8988T (cell line): ENCODE measurements at regions not wholly inside any gene's neighbourhood (a gene's known extent, or its start where the extent isn't known, plus 50 kb on each side); places are given as distances from the start of the nearest gene placed in this dataset.

Source experiments
- DNase-seq: peaks from one replicate; pipeline ENCODE4 v3.0.0; 2011

DNA sequence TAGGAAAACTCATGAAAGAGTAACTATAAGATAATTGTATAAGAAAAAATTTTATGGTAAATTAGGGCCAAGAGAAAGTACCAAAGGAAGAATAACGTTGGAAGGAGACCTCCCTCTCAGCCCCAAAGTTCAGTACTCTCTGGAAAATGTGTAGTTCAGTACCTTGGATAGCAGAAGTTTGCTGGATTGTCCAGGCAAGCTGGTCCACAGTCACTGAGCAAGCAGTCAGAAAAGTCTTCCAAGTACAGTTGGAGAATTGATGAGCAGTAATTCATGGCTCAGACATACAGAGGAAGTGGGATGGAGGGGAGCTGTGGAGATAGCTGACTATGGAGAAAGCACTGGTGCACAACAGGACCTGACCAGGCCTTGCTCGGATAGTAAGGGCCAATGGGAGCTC, 598.2 kb upstream of the NDST4 start:
- no peak for DNase-seq

DNA sequence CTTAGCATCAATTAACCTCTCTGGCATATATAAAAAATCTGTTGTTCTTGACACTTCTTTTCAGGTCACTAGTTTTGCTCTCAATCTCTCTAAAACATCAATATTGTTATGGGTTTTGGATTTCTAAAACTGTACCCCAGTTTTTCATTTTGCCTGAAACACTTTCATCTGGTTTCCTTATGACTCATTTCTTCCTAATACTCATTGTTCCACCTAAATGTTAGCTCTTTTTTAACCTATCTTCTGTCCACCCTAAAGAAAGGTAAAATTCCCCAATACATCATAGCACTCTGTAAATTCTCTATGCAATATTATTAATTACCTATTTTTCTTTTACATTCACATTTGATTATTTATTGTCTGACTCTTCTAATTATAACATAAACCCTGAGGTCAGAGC, 575.5 kb upstream of the NDST4 start:
- DNase-seq, result no peak

- no peak for DNase-seq
Observed at GRCh38 chr4:115687052-115687755, 573.8 kb upstream of the NDST4 start.

DNA sequence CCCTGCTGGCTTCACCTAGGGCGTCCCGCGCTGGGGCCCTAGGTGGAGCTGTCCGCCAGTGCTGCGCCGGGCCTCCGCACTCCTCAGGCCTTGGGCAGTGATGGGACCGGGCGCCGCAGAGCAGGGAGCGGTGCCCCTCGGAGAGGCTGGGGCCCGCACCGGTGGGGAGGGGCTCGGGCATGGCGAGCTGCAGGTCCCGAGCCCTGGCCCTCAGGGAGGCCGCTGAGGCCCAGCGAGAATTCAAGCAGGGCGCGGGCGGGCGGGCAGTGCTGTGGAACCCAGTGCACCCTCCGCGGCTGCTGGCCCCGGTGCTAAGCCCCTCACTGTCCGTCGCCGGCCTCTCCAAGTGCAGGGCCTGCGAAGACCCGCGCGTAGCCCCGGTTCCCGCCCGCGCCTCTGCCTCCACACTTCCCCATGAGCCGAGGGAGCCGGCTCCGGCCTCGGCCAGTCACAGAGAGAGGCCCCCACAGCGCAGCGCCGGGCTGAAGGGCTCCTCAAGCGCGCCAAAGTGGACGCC, 565.1 kb upstream of the NDST4 start:
- no peak for DNase-seq

DNA sequence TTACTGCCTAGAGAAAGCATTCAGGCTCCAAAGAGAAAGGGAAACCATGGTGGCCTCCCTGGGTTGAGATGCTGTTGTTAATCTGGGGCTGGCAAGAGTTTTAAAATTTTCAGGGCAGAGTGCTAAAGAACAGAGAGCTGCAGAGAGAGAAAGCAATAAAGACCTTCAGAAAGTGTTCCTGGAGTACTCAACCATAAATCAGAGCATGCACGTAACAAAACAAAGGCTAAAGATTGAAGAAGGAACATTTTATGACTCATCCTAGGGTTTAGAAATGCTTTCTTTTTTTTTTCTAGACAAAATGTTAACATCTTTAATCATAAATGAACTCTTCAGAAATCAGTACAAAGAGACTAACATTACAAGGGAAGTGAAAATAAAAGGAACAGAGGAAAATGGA, 562.3 kb upstream of the NDST4 start:
- no peak for DNase-seq

- no peak for DNase-seq
Observed at GRCh38 chr4:115674485-115674884, 561.1 kb upstream of the NDST4 start.

- DNase-seq, result no peak
Observed at GRCh38 chr4:115671581-115671980, 558.2 kb upstream of the NDST4 start.

GRCh38 chr4:115670930-115671329, 557.5 kb upstream of the NDST4 start:
- DNase-seq, result no peak

GRCh38 chr4:115668396-115668795, 555.0 kb upstream of the NDST4 start:
- no peak for DNase-seq

GRCh38 chr4:115664285-115664684, 550.9 kb upstream of the NDST4 start:
- no peak for DNase-seq

GRCh38 chr4:115660465-115660864, 547.0 kb upstream of the NDST4 start:
- no peak for DNase-seq

DNA sequence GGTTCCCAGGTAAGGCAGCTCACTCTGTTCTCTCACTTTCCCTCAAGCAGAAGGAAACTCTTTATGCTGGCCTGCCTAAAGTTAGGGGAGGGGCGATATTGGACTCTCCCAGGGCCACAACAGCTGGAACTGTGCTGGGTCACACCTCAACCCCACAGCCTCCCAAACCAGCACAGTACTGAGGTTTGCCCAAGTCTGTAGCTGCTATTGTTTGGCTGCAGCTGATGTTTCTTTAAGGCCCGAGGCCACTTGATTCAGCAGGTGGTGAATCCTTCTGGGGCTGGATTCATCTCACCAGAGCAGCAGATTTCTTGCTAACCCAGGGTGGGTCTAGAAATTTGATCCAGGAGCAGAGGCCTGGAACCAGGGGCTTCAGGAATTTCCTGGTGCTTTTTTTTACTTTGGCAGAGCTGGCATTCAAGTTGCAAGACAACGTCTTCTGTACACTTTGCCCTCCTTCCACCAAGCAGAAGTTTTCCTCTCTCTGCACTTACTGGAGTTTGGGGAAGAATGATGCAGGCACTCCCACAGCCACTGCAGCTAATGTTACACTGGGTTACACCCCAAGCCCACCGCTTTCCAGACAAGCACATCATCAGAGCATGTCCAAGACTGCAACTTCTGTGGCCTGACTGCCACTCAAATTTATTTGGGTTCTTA, 544.7 kb upstream of the NDST4 start:
- DNase-seq, result no peak

GRCh38 chr4:115655626-115656025, 542.2 kb upstream of the NDST4 start:
- no peak for DNase-seq

GRCh38 chr4:115648786-115649185, 535.4 kb upstream of the NDST4 start:
- no peak for DNase-seq

GRCh38 chr4:115629270-115629669, 515.9 kb upstream of the NDST4 start:
- no peak for DNase-seq

DNA sequence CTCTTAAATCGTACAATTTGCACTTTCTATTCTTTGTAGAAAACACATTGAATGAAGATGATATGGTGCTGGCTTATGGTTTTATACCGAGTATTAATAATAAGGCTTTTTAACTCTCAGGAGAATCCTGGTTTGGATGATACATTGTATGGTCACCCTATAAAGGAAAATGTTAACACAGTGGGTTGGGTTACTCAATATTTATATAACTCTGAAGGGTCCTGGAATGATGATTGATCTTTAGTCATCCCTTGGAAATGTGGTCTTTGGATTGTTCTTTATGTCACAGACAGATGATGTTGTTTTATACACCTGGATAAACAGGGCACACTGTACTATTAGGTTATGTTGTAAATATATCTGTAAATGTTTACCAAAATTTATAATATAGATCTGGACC, 496.2 kb upstream of the NDST4 start:
- DNase-seq, result no peak

DNA sequence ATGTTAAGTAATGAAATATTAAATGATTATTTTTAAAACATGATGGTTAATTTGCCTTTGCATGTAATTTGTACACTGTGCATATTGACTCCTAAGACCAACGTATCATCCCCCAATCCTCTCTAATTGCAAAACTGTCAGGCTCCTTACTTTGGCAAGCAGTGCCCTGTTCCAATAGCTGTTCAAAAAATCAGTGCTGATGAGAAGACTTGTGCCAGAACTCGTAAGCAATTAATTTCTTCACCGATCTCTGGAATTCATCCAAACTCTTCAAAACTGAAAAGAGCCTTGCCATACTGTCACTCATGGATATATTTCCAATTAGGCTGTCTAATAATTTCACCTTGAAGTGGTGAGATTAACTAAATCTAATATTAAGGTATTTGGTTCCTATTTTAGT, 493.9 kb upstream of the NDST4 start:
- no peak for DNase-seq

- DNase-seq, result no peak
Observed at GRCh38 chr4:115596265-115597001, 483.0 kb upstream of the NDST4 start.

DNA sequence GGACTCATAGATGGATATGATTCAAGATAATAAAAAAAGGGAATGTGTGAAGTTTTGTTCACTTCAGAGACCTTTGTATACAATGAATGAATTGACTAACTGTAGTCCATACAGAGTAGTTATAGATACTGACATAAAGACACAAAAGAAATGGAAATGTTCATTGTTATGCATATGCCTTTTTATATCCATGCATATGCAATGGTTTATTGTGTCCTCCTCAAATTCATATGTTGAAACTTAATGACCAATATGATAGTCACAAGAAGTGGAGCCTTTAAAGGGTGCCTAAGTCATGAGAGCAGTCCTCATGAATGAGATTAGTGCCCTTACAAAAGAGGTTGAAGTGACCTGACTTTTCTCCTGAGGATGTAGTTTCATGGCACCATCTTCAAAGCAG, 467.5 kb upstream of the NDST4 start:
- no peak for DNase-seq

GRCh38 chr4:115575851-115576250, 462.4 kb upstream of the NDST4 start:
- no peak for DNase-seq

DNA sequence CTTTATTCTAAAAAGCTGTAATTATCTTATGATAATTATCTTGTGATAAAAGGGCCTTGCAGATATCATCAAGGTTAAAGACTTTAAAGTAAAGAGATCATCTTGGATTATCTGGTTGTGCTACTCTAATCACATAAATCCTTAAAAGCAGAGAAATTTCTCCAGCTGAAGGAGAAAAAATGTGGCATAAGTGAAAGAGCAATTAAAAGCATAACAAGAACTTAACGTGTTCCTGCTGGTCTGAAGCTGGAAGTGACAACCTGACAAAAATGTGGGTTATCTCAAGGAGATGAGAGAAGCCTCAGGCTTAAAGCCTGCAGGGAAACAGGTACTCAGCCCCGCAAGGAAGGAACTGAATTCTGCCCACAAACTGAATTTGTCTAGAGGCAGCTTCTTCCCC, 449.1 kb upstream of the NDST4 start:
- no peak for DNase-seq

- DNase-seq, result no peak
Observed at GRCh38 chr4:115548123-115548522, 434.7 kb upstream of the NDST4 start.

DNA sequence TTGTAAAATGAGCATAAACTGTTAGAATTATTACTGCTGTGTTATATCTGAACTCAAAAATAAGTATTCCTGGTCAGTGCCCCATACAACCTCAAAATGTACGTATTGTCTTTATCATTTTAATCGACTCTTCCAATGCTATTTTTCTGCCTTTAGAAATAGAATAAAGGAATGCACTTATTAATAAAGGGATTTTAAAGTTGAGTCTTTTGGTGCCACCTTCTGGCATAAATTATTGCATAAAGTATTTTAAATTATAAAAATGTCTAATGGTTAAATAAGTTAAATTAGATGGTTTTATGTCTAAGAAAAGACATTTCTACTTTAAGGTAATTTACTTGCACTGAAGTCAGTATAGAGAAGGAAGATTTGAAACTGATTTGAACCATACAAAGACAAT, 424.0 kb upstream of the NDST4 start:
- no peak for DNase-seq

- no peak for DNase-seq
Observed at GRCh38 chr4:115529126-115529525, 415.7 kb upstream of the NDST4 start.
